WERI-Rb-1 (cell line): ENCODE measurements at regions not wholly inside any gene's neighbourhood (a gene's known extent, or its start where the extent isn't known, plus 50 kb on each side); places are given as distances from the start of the nearest gene placed in this dataset.
A peak's percentile ranks its signal among the peaks of the same experiment; 100 is the strongest.
"Not testable (repeated sequence)": the region's sequence is repeated elsewhere in the genome, so short reads cannot be mapped to it uniquely, and the experiment has no call there.

Experiments used
- DNase-seq: peaks from one replicate; pipeline ENCODE4 v3.0.0-alpha.2; 2020
- H3K27ac ChIP-seq: fragments of 250-450 bp; sonication (Bioruptor Pico); 2 replicates; pipeline ENCODE4 v1.5.1; 2020; ENCODE audit warnings: mild to moderate bottlenecking, moderate library complexity
- H3K27me3 ChIP-seq: fragments of 250-450 bp; sonication (Bioruptor Pico); 2 replicates; pipeline ENCODE4 v1.5.1; 2021; ENCODE audit warnings: mild to moderate bottlenecking, low read depth, moderate library complexity; ENCODE audit not compliant: insufficient read depth, severe bottlenecking
- H3K36me3 ChIP-seq: fragments of 250-450 bp; sonication (Bioruptor Pico); 2 replicates; pipeline ENCODE4 v1.5.1; 2020; ENCODE audit warnings: mild to moderate bottlenecking, moderate library complexity
- H3K4me3 ChIP-seq: 2 replicates; pipeline ENCODE4 v1.5.1; 2011; ENCODE audit warnings: low read depth, mild to moderate bottlenecking, control low read depth, low read length
- H3K9me3 ChIP-seq: fragments of 250-450 bp; sonication (Bioruptor Pico); 2 replicates; pipeline ENCODE4 v1.5.1; 2021; ENCODE audit warnings: mild to moderate bottlenecking, moderate library complexity; ENCODE audit not compliant: severe bottlenecking
- CTCF ChIP-seq: IDR thresholded peaks from 2 replicates; pipeline ENCODE4 v1.5.1; 2011; ENCODE audit warnings: low read depth, mild to moderate bottlenecking, control low read depth, inconsistent platforms, low read length

- H3K27ac ChIP-seq = no peak overlapping the region
- H3K9me3 ChIP-seq = no peaks in the 10 kb centered on the region
- no peak for DNase-seq
- no peak overlapping the region for H3K4me3 ChIP-seq
- no peaks in the 10 kb centered on the region for H3K27me3 ChIP-seq
- no peaks in the 10 kb centered on the region for H3K36me3 ChIP-seq
- no peak for TF ChIP-seq CTCF
Observed at GRCh38 chr6:22214314-22214713, 82.5 kb downstream of the PRL start.

- H3K27ac ChIP-seq, H3K36me3 ChIP-seq, H3K9me3 ChIP-seq, H3K4me3 ChIP-seq, H3K27me3 ChIP-seq, DNase-seq: not testable (repeated sequence)
Observed at GRCh38 chr6:22215474-22215873, 81.4 kb downstream of the PRL start.

- Histone ChIP-seq H3K36me3 (no peaks in the 10 kb centered on the region), H3K4me3 (no peak overlapping the region), H3K27me3 (no peaks in the 10 kb centered on the region), H3K9me3 (no peaks in the 10 kb centered on the region), H3K27ac (no peak overlapping the region)
- DNase-seq = peak; percentile 46
- no peak for TF ChIP-seq CTCF
Observed at GRCh38 chr6:22218410-22218809, 78.4 kb downstream of the PRL start.

- DNase-seq = no peak
- Histone ChIP-seq H3K9me3 (no peaks in the 10 kb centered on the region), H3K4me3 (no peak overlapping the region), H3K27me3 (no peaks in the 10 kb centered on the region), H3K36me3 (no peaks in the 10 kb centered on the region), H3K27ac (no peak overlapping the region)
- no peak for TF ChIP-seq CTCF
Observed at GRCh38 chr6:22219925-22220324, 76.9 kb downstream of the PRL start.

GRCh38 chr6:22221211-22221610 is 75.6 kb downstream of the PRL start:
- no peak overlapping the region for H3K27ac ChIP-seq
- H3K36me3 ChIP-seq = no peaks in the 10 kb centered on the region
- H3K9me3 ChIP-seq = no peaks in the 10 kb centered on the region
- H3K4me3 ChIP-seq = no peak overlapping the region
- no peak for DNase-seq
- no peaks in the 10 kb centered on the region for H3K27me3 ChIP-seq
- no peak for TF ChIP-seq CTCF

- Histone ChIP-seq H3K36me3 (no peaks in the 10 kb centered on the region), H3K9me3 (no peaks in the 10 kb centered on the region), H3K4me3 (no peak overlapping the region), H3K27ac (no peak overlapping the region), H3K27me3 (no peaks in the 10 kb centered on the region)
- no peak for TF ChIP-seq CTCF
- DNase-seq = no peak
Observed at GRCh38 chr6:22221630-22222029, 75.2 kb downstream of the PRL start.
